Parathyroid adenoma (tissue), 2 donors: ENCODE measurements at regions not wholly inside any gene's neighbourhood (a gene's known extent, or its start where the extent isn't known, plus 50 kb on each side); places are given as distances from the start of the nearest gene placed in this dataset.

Source experiments
- H2AFZ ChIP-seq: fragments of 300-600 bp; sonication (generic); one replicate; pipeline ENCODE4 v1.7.0; 2017; ENCODE audit warnings: antibody characterized with exemption, mild to moderate bottlenecking
- H3K27ac ChIP-seq: fragments of 300-600 bp; sonication (generic); one replicate; pipeline ENCODE4 v1.7.0; 2017
- H3K27me3 ChIP-seq: fragments of 300-600 bp; sonication (generic); one replicate; pipeline ENCODE4 v1.7.0; 2017; ENCODE audit warnings: low read length; ENCODE audit not compliant: control insufficient read depth, insufficient read depth
- H3K36me3 ChIP-seq: fragments of 300-600 bp; sonication (generic); one replicate; pipeline ENCODE4 v1.7.0; 2017; ENCODE audit warnings: low read length; ENCODE audit not compliant: control insufficient read depth, insufficient read depth
- H3K4me1 ChIP-seq: fragments of 300-600 bp; sonication (generic); one replicate; pipeline ENCODE4 v1.7.0; 2017; ENCODE audit warnings: control low read depth
- H3K4me2 ChIP-seq: fragments of 300-600 bp; sonication (generic); one replicate; pipeline ENCODE4 v1.7.0; 2017; ENCODE audit warnings: low read length
- H3K4me3 ChIP-seq: fragments of 300-600 bp; sonication (generic); one replicate; pipeline ENCODE4 v1.7.0; 2017; ENCODE audit warnings: low read depth, low read length
- H3K79me2 ChIP-seq: fragments of 300-600 bp; sonication (generic); one replicate; pipeline ENCODE4 v1.7.0; 2017; ENCODE audit warnings: control low read depth
- H3K9ac ChIP-seq: fragments of 300-600 bp; sonication (generic); one replicate; pipeline ENCODE4 v1.7.0; 2017; ENCODE audit warnings: mild to moderate bottlenecking
- H3K9me3 ChIP-seq: fragments of 300-600 bp; sonication (generic); one replicate; pipeline ENCODE4 v1.7.0; 2017; ENCODE audit warnings: low read length; ENCODE audit not compliant: control insufficient read depth
- CTCF ChIP-seq: fragments of 300-600 bp; sonication (generic); IDR thresholded peaks from one replicate; pipeline ENCODE4 v1.7.0; 2017; ENCODE audit warnings: antibody characterized with exemption, mild to moderate bottlenecking
- donor health status: primary hyperparathyroidism.

- H2AFZ ChIP-seq = no peak overlapping the region
- no peak for TF ChIP-seq CTCF
- no peaks in the 10 kb centered on the region for H3K4me1 ChIP-seq
These were observed 148.0 kb downstream of the ANKRD7 start for GRCh38 chr7:118372530-118372929.

GRCh38 chr7:118389629-118390028, 165.1 kb downstream of the ANKRD7 start:
- no peak for TF ChIP-seq CTCF

More at GRCh38 chr7:118372530-118372929, 148.0 kb downstream of the ANKRD7 start:
- Histone ChIP-seq H3K27ac (no peak overlapping the region), H3K27me3 (no peaks in the 10 kb centered on the region), H3K36me3 (no peaks in the 10 kb centered on the region), H3K9me3 (no peaks in the 10 kb centered on the region), H3K9ac (no peak overlapping the region), H3K4me3 (no peak overlapping the region), H3K4me2 (no peak overlapping the region), H3K79me2 (no peaks in the 10 kb centered on the region)

GRCh38 chr7:118404211-118404610, 179.7 kb downstream of the ANKRD7 start:
- Histone ChIP-seq H3K4me1 (no peaks in the 10 kb centered on the region), H3K27ac (no peak overlapping the region), H3K4me2 (no peak overlapping the region), H3K9me3 (no peaks in the 10 kb centered on the region), H2AFZ (no peak overlapping the region), H3K36me3 (no peaks in the 10 kb centered on the region), H3K4me3 (no peak overlapping the region), H3K27me3 (no peaks in the 10 kb centered on the region), H3K79me2 (no peaks in the 10 kb centered on the region), H3K9ac (no peak overlapping the region)
- no peak for TF ChIP-seq CTCF

More at GRCh38 chr7:118389629-118390028, 165.1 kb downstream of the ANKRD7 start:
- no peaks in the 10 kb centered on the region for H3K36me3 ChIP-seq
- no peaks in the 10 kb centered on the region for H3K9me3 ChIP-seq
- no peak overlapping the region for H3K9ac ChIP-seq
- no peak overlapping the region for H2AFZ ChIP-seq
- H3K79me2 ChIP-seq = no peaks in the 10 kb centered on the region
- no peak overlapping the region for H3K4me3 ChIP-seq
- no peak overlapping the region for H3K4me2 ChIP-seq
- H3K4me1 ChIP-seq = no peaks in the 10 kb centered on the region
- no peaks in the 10 kb centered on the region for H3K27me3 ChIP-seq
- H3K27ac ChIP-seq = no peak overlapping the region

GRCh38 chr7:118418433-118418832, 193.9 kb downstream of the ANKRD7 start:
- H3K79me2 ChIP-seq = no peaks in the 10 kb centered on the region
- no peak overlapping the region for H3K4me2 ChIP-seq
- no peak overlapping the region for H3K4me3 ChIP-seq
- H3K27me3 ChIP-seq = no peaks in the 10 kb centered on the region
- H3K36me3 ChIP-seq = no peaks in the 10 kb centered on the region
- no peaks in the 10 kb centered on the region for H3K4me1 ChIP-seq
- H3K27ac ChIP-seq = no peak overlapping the region
- TF ChIP-seq CTCF = no peak
- H2AFZ ChIP-seq = no peak overlapping the region
- H3K9me3 ChIP-seq = no peaks in the 10 kb centered on the region
- no peak overlapping the region for H3K9ac ChIP-seq

- Histone ChIP-seq H3K36me3 (no peaks in the 10 kb centered on the region), H3K27ac (no peak overlapping the region), H3K79me2 (no peaks in the 10 kb centered on the region), H3K4me2 (no peak overlapping the region), H3K4me1 (no peaks in the 10 kb centered on the region), H3K9ac (no peak overlapping the region), H3K4me3 (no peak overlapping the region), H2AFZ (no peak overlapping the region), H3K9me3 (no peaks in the 10 kb centered on the region), H3K27me3 (no peaks in the 10 kb centered on the region)
- TF ChIP-seq CTCF = no peak
These were observed 196.4 kb downstream of the ANKRD7 start for GRCh38 chr7:118420888-118421287.
